SK-N-SH (cell line): ENCODE measurements at regions not wholly inside any gene's neighbourhood (a gene's known extent, or its start where the extent isn't known, plus 50 kb on each side); places are given as distances from the start of the nearest gene placed in this dataset.

Experiments
- CTCF ChIA-PET: fragments of 300-600, 350-600 bp; formaldehyde crosslinking; extraction: SDS; loops from one replicate; lab custom pipeline; 2021; lab: Yijun Ruan, JAX
- POLR2A ChIA-PET: fragments of 350-600 bp; sonication (Branson Sonifier 250); formaldehyde crosslinking; extraction: SDS; loops from one replicate; lab custom pipeline; 2020; ENCODE audit warnings: antibody characterized with exemption, inconsistent platforms; lab: Yijun Ruan, JAX
- DNase-seq: peaks from one replicate; pipeline ENCODE4 v3.0.0; 2012
- H2AFZ ChIP-seq: fragments of 200-600 bp; sonication (generic); 2 replicates; pipeline ENCODE4 v1.8.1; 2016; ENCODE audit warnings: antibody characterized with exemption, mild to moderate bottlenecking, low read depth
- H3F3A ChIP-seq: fragments of 200-600 bp; sonication (generic); replicated peaks from 2 replicates; pipeline ENCODE3; 2016; ENCODE audit warnings: antibody characterized with exemption, mild to moderate bottlenecking; ENCODE audit not compliant: insufficient read depth
- H3K27ac ChIP-seq, 2 experiments: fragments of 200-500 bp in 1 of 2; fragments of 200-600 bp in 1 of 2; sonication (Bioruptor generic) in 1 of 2; sonication (generic), shearing (Covaris generic) in 1 of 2; 2 replicates each; pipeline versions ENCODE4 v1.5.1 to v1.6.1; 2014 to 2016; ENCODE audit warnings: low read depth in 2 of 2, inconsistent platforms in 1 of 2, low read length in 1 of 2, mild to moderate bottlenecking in 1 of 2, mixed read lengths in 1 of 2
- H3K27me3 ChIP-seq: fragments of 200-600 bp; sonication (generic), shearing (Covaris generic); 2 replicates; pipeline ENCODE4 v1.6.1; 2016; ENCODE audit warnings: mixed run types; ENCODE audit not compliant: insufficient read depth
- H3K36me3 ChIP-seq, 2 experiments: fragments of 200-500 bp in 1 of 2; fragments of 200-600 bp in 1 of 2; sonication (Bioruptor generic) in 1 of 2; sonication (generic) in 1 of 2; replicated peaks in 1 of 2; 2 replicates each; pipeline versions ENCODE3 to v1.5.1; 2014 to 2016; ENCODE audit warnings: low read length in 1 of 2, mild to moderate bottlenecking in 1 of 2; ENCODE audit not compliant: insufficient read depth in 2 of 2, control insufficient read depth in 1 of 2
- H3K4me1 ChIP-seq, 2 experiments: fragments of 200-500 bp in 1 of 2; fragments of 200-600 bp in 1 of 2; sonication (Bioruptor generic) in 1 of 2; sonication (generic), shearing (Covaris generic) in 1 of 2; 2 replicates each; pipeline versions ENCODE4 v1.5.1 to v1.6.1; 2014 to 2016; ENCODE audit warnings: low read depth in 1 of 2, low read length in 1 of 2, mixed run types in 1 of 2; ENCODE audit not compliant: insufficient read depth in 2 of 2, control insufficient read depth in 1 of 2
- H3K4me2 ChIP-seq: fragments of 200-600 bp; sonication (generic), shearing (Covaris generic); 2 replicates; pipeline ENCODE4 v1.6.1; 2017; ENCODE audit warnings: mixed run types
- H3K4me3 ChIP-seq, 2 experiments: fragments of 200-500 bp in 1 of 2; fragments of 200-600 bp in 1 of 2; sonication (Bioruptor generic) in 1 of 2; sonication (generic), shearing (Covaris generic) in 1 of 2; 2 replicates each; pipeline versions ENCODE4 v1.5.1 to v1.8.1; 2014 to 2016; ENCODE audit warnings: low read depth in 2 of 2, inconsistent platforms in 1 of 2, low read length in 1 of 2, mild to moderate bottlenecking in 1 of 2, mixed read lengths in 1 of 2, moderate library complexity in 1 of 2
- H3K79me2 ChIP-seq: fragments of 200-600 bp; sonication (generic); 2 replicates; pipeline ENCODE4 v1.8.1; 2017; ENCODE audit warnings: mild to moderate bottlenecking; ENCODE audit not compliant: insufficient read depth
- H3K9ac ChIP-seq: fragments of 200-600 bp; sonication (generic); 2 replicates; pipeline ENCODE4 v1.6.1; 2017; ENCODE audit warnings: mixed run types
- H3K9me2 ChIP-seq: fragments of 200-600 bp; sonication (generic); 2 replicates; pipeline ENCODE4 v1.6.1; 2017; ENCODE audit warnings: mixed run types
- H3K9me3 ChIP-seq: fragments of 200-600 bp; sonication (generic); 2 replicates; pipeline ENCODE4 v1.6.1; 2017; ENCODE audit warnings: mixed run types, mild to moderate bottlenecking, moderate library complexity
- H4K20me1 ChIP-seq: fragments of 200-600 bp; sonication (generic); 2 replicates; pipeline ENCODE4 v1.6.1; 2017; ENCODE audit warnings: mild to moderate bottlenecking, mixed run types; ENCODE audit not compliant: insufficient read depth
- CHD2 ChIP-seq: fragments of 150-350 bp; IDR thresholded peaks from 2 replicates; pipeline ENCODE4 v1.6.1; 2018; ENCODE audit warnings: low read length; ENCODE audit not compliant: partially characterized antibody
- ELF1 ChIP-seq: IDR thresholded peaks from 2 replicates; pipeline ENCODE4 v1.4.0; 2012
- FOSL2 ChIP-seq: IDR thresholded peaks from 2 replicates; pipeline ENCODE4 v1.4.0; 2012; ENCODE audit warnings: low read depth, mild to moderate bottlenecking, moderate library complexity, borderline replicate concordance
- FOXJ3 ChIP-seq: sonication (generic); formaldehyde crosslinking; IDR thresholded peaks from 2 replicates; pipeline ENCODE4 v1.5.1; 2020; ENCODE audit warnings: mild to moderate bottlenecking, missing genetic modification reagents
- FOXM1 ChIP-seq: IDR thresholded peaks from 2 replicates; pipeline ENCODE4 v1.4.0; 2012; ENCODE audit warnings: low read depth, mild to moderate bottlenecking
- GABPA ChIP-seq: IDR thresholded peaks from 2 replicates; pipeline ENCODE4 v1.4.0; 2012; ENCODE audit warnings: low read depth, mild to moderate bottlenecking
- MEF2A ChIP-seq: IDR thresholded peaks from 2 replicates; pipeline ENCODE4 v1.4.0; 2012; ENCODE audit warnings: low read depth, borderline replicate concordance
- NRF1 ChIP-seq: IDR thresholded peaks from 2 replicates; pipeline ENCODE4 v1.6.1; 2012; ENCODE audit warnings: low read depth, mild to moderate bottlenecking, low read length
- RCOR1 ChIP-seq: fragments of 150-350 bp; IDR thresholded peaks from 2 replicates; pipeline ENCODE4 v1.6.1; 2017; ENCODE audit warnings: antibody characterized with exemption, low read length
- REST ChIP-seq: IDR thresholded peaks from 2 replicates; pipeline ENCODE4 v1.6.1; 2012; ENCODE audit warnings: mild to moderate bottlenecking, low read depth, low read length, moderate library complexity
- RFX5 ChIP-seq: IDR thresholded peaks from 2 replicates; pipeline ENCODE4 v1.6.1; 2012; ENCODE audit warnings: mild to moderate bottlenecking, improper control_type of control experiment, low read length
- SIN3A ChIP-seq: IDR thresholded peaks from 2 replicates; pipeline ENCODE4 v1.6.1; 2012; ENCODE audit warnings: low read depth, mild to moderate bottlenecking, low read length, moderate library complexity, borderline replicate concordance
- TCF12 ChIP-seq: IDR thresholded peaks from 2 replicates; pipeline ENCODE4 v1.4.0; 2012
- USF2 ChIP-seq: fragments of 150-350 bp; IDR thresholded peaks from 2 replicates; pipeline ENCODE4 v1.6.1; 2017; ENCODE audit warnings: antibody characterized with exemption, low read length, low read depth, borderline replicate concordance
- YY1 ChIP-seq: IDR thresholded peaks from 2 replicates; pipeline ENCODE4 v1.4.0; 2012; ENCODE audit warnings: low read depth, mild to moderate bottlenecking
- WGBS: methylation state at CpG from one replicate; pipeline ENCODE4 v1.1.6; 2017; ENCODE audit warnings: low lambda C conversion rate; 5-methylcytosine and 5-hydroxymethylcytosine counted together
- TF ChIP-seq, protein P1 (sequence below): fragments of 200-600 bp; sonication (generic); IDR thresholded peaks from 2 replicates; pipeline ENCODE4 v1.6.1; 2017; ENCODE audit warnings: antibody characterized with exemption, mild to moderate bottlenecking, moderate library complexity
- TF ChIP-seq, protein P2 (sequence below): fragments of 150-350 bp; IDR thresholded peaks from 2 replicates; pipeline ENCODE4 v1.6.1; 2016; ENCODE audit warnings: mild to moderate bottlenecking, low read depth, low read length

- no peak for TF ChIP-seq REST
- TF ChIP-seq FOXM1: no peak
These were observed 57.0 kb downstream of the SMIM38 start (continued) for GRCh38 chr11:69212798-69213110.

- no peaks in the 10 kb centered on the region for H4K20me1 ChIP-seq
- H3K36me3 ChIP-seq: no peaks in the 10 kb centered on the region
- no peaks in the 10 kb centered on the region for H3K9me3 ChIP-seq
- DNase-seq: no peak
- H3K9me2 ChIP-seq: no peaks in the 10 kb centered on the region
- CTCF ChIA-PET: interaction anchor here (0.6 kb wide), 1 partner anchor 112 kb away, joined by 3 read pairs; no protein-coding TSS in a partner anchor
- no peak for TF ChIP-seq YY1
- no peak for TF ChIP-seq CHD2
- TF ChIP-seq GABPA: no peak
- TF ChIP-seq, protein P1, sequence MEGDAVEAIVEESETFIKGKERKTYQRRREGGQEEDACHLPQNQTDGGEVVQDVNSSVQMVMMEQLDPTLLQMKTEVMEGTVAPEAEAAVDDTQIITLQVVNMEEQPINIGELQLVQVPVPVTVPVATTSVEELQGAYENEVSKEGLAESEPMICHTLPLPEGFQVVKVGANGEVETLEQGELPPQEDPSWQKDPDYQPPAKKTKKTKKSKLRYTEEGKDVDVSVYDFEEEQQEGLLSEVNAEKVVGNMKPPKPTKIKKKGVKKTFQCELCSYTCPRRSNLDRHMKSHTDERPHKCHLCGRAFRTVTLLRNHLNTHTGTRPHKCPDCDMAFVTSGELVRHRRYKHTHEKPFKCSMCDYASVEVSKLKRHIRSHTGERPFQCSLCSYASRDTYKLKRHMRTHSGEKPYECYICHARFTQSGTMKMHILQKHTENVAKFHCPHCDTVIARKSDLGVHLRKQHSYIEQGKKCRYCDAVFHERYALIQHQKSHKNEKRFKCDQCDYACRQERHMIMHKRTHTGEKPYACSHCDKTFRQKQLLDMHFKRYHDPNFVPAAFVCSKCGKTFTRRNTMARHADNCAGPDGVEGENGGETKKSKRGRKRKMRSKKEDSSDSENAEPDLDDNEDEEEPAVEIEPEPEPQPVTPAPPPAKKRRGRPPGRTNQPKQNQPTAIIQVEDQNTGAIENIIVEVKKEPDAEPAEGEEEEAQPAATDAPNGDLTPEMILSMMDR: no peak
- TF ChIP-seq FOSL2: no peak
- no peak for TF ChIP-seq TCF12
- H3K27me3 ChIP-seq: no peaks in the 10 kb centered on the region
- H3K79me2 ChIP-seq: no peaks in the 10 kb centered on the region
- H3K4me1 ChIP-seq: peaks cover 0 to 15% of the 10 kb centered on the region in 2 experiments; a peak in 1 of 4 replicates
- H3F3A ChIP-seq: no peaks in the 10 kb centered on the region
- H3K4me3 ChIP-seq: no peak overlapping the region
- H3K27ac ChIP-seq: no peak overlapping the region
- no peak overlapping the region for H3K9ac ChIP-seq
- POLR2A ChIA-PET: no interaction called here
- no peak overlapping the region for H3K4me2 ChIP-seq
- 76% methylated on average over 9 of the region's 9 CpGs for WGBS
- H2AFZ ChIP-seq: no peak overlapping the region
These were observed 57.6 kb downstream of the SMIM38 start for GRCh38 chr11:69213316-69213715.

DNA sequence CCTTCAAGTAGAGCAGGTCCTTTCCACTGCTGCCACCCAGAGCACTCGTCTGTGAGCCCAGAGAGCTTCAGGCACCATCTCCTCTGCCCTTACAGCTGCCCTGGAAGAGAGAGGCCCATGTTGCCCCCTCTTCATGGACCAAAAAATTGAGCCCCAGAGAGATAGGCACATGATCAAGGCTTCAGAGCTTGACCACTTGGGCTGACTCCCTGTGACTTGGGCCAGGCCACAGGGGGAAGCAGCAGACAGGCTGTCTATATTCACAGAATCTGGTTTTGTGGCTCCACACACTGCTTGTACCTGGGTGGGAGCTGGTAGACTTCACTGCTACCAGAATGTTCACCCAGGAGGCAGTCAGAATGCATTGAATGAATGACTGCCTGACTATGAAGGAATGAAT, 58.2 kb downstream of the SMIM38 start:
- H3K79me2 ChIP-seq: no peaks in the 10 kb centered on the region
- no peak overlapping the region for H2AFZ ChIP-seq
- ChIA-PET POLR2A (no interaction called here), CTCF (interaction anchor here (0.6 to 1.1 kb wide), 2 partner anchors 58 to 112 kb away, joined by 3 read pairs; partner anchors contain the start of gene SMIM38)
- H3K4me2 ChIP-seq: no peak overlapping the region
- 73% methylated on average over 1 of the region's 1 CpG for WGBS
- H3K4me1 ChIP-seq: peaks cover 0 to 15% of the 10 kb centered on the region in 2 experiments; a peak in 1 of 4 replicates
- H3F3A ChIP-seq: no peaks in the 10 kb centered on the region
- no peaks in the 10 kb centered on the region for H3K27me3 ChIP-seq
- H3K9ac ChIP-seq: no peak overlapping the region
- no peak for DNase-seq
- H3K27ac ChIP-seq: no peak overlapping the region
- H3K36me3 ChIP-seq: no peaks in the 10 kb centered on the region
- no peaks in the 10 kb centered on the region for H3K9me2 ChIP-seq
- no peak overlapping the region for H3K4me3 ChIP-seq
- H3K9me3 ChIP-seq: no peaks in the 10 kb centered on the region
- no peaks in the 10 kb centered on the region for H4K20me1 ChIP-seq
- no peak for TF ChIP-seq NRF1
- TF ChIP-seq RCOR1: no peak
- TF ChIP-seq MEF2A: no peak
- no peak for TF ChIP-seq USF2
- no peak for TF ChIP-seq RFX5
- no peak for TF ChIP-seq TCF12
- TF ChIP-seq FOXM1: no peak
- no peak for TF ChIP-seq FOXJ3
- TF ChIP-seq, protein P1: no peak
- TF ChIP-seq ELF1: no peak
- TF ChIP-seq, protein P2, sequence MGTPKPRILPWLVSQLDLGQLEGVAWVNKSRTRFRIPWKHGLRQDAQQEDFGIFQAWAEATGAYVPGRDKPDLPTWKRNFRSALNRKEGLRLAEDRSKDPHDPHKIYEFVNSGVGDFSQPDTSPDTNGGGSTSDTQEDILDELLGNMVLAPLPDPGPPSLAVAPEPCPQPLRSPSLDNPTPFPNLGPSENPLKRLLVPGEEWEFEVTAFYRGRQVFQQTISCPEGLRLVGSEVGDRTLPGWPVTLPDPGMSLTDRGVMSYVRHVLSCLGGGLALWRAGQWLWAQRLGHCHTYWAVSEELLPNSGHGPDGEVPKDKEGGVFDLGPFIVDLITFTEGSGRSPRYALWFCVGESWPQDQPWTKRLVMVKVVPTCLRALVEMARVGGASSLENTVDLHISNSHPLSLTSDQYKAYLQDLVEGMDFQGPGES: no peak
- TF ChIP-seq GABPA: no peak
- TF ChIP-seq SIN3A: no peak
